HCT116 (cell line): ENCODE measurements at regions not wholly inside any gene's neighbourhood (a gene's known extent, or its start where the extent isn't known, plus 50 kb on each side); places are given as distances from the start of the nearest gene placed in this dataset.

Experiments
- ATAC-seq: fragments of 200-7000 bp; cut with Tn5 transposase; 2 replicates; pipeline ENCODE4 v1.9.1; 2020; ENCODE audit warnings: mild to moderate bottlenecking, moderate library complexity
- BruUV-seq: library from RNA; stranded (reverse); fragments of 400-500 nt; replicated peaks from 2 replicates; lab custom pipeline; 2021; lab: Mats Ljungman, UMichigan
- CTCF ChIA-PET: fragments of 300-600 bp; sonication (Branson Sonifier 250); formaldehyde crosslinking; loops from one replicate; lab custom pipeline; 2021; ENCODE audit warnings: antibody characterized with exemption; lab: Charles Lee
- POLR2A ChIA-PET: fragments of 300-600, 350-600 bp; sonication (Branson Sonifier 250); formaldehyde crosslinking; loops from one replicate; lab custom pipeline; 2021; ENCODE audit warnings: antibody characterized with exemption; lab: Charles Lee
- RAD21 ChIA-PET, 2 experiments: fragments of 300-600 bp; sonication (Branson Sonifier 250); formaldehyde crosslinking; loops; one replicate each; lab custom pipeline; 2023; ENCODE audit warnings: low total read pairs in 2 of 2; ENCODE audit not compliant: uncharacterized antibody in 2 of 2, unreplicated experiment in 2 of 2, low non-redundant PET in 1 of 2; lab: Charles Lee
- DNase-seq: peaks from one replicate; pipeline ENCODE4 v3.0.0-alpha.2; 2010; ENCODE audit warnings: low read depth, low spot score
- H2AFZ ChIP-seq: fragments of 200-600 bp; shearing (Covaris generic), sonication (generic); 2 replicates; pipeline ENCODE4 v1.6.1; 2017; ENCODE audit warnings: low read depth, mixed run types, mixed read lengths, antibody characterized with exemption, low read length; ENCODE audit not compliant: poor library complexity, severe bottlenecking
- H3K27ac ChIP-seq: 2 replicates; pipeline ENCODE4 v1.5.1; 2012; ENCODE audit warnings: low read depth, low read length
- H3K27me3 ChIP-seq: fragments of 200-600 bp; sonication (generic); 2 replicates; pipeline ENCODE4 v1.6.1; 2016; ENCODE audit warnings: mixed run types, low read length, mixed read lengths; ENCODE audit not compliant: insufficient read depth
- H3K36me3 ChIP-seq, 2 experiments: fragments of 200-500 bp in 1 of 2; fragments of 200-600 bp in 1 of 2; sonication (Bioruptor generic) in 1 of 2; sonication (generic) in 1 of 2; 2 replicates each; pipeline versions ENCODE4 v1.5.1 to v1.6.1; 2014 to 2016; ENCODE audit warnings: low read length in 2 of 2, inconsistent platforms in 1 of 2, mixed read lengths in 1 of 2, mixed run types in 1 of 2; ENCODE audit not compliant: insufficient read depth in 2 of 2, control insufficient read depth in 1 of 2
- H3K4me1 ChIP-seq, 2 experiments: fragments of 200-600 bp in 1 of 2; sonication (generic) in 1 of 2; 2 replicates each; pipeline versions ENCODE4 v1.5.1 to v1.6.1; 2012 to 2017; ENCODE audit warnings: low read length in 2 of 2, inconsistent platforms in 1 of 2, mild to moderate bottlenecking in 1 of 2, mixed read lengths in 1 of 2, mixed run types in 1 of 2, moderate library complexity in 1 of 2; ENCODE audit not compliant: insufficient read depth in 2 of 2, control insufficient read depth in 1 of 2
- H3K4me2 ChIP-seq: fragments of 200-600 bp; sonication (generic); 2 replicates; pipeline ENCODE4 v1.6.1; 2017; ENCODE audit warnings: mixed run types, low read length, mixed read lengths
- H3K4me3 ChIP-seq, 2 experiments: fragments of 200-600 bp in 1 of 2; sonication (generic) in 1 of 2; replicated peaks in 1 of 2; 2 replicates each; pipeline ENCODE4 v1.5.1; 2011 to 2016; ENCODE audit warnings: low read length in 2 of 2, control low read depth in 1 of 2, low read depth in 1 of 2, mild to moderate bottlenecking in 1 of 2, mixed read lengths in 1 of 2, mixed run types in 1 of 2
- H3K79me2 ChIP-seq: fragments of 200-600 bp; sonication (generic); 2 replicates; pipeline ENCODE4 v1.6.1; 2017; ENCODE audit warnings: mild to moderate bottlenecking, mixed run types, low read length, moderate library complexity, mixed read lengths; ENCODE audit not compliant: insufficient read depth
- H3K9ac ChIP-seq: fragments of 200-600 bp; sonication (generic); 2 replicates; pipeline ENCODE4 v1.6.1; 2016; ENCODE audit warnings: low read length, mixed read lengths
- H3K9me2 ChIP-seq: fragments of 200-600 bp; sonication (generic), shearing (Covaris generic); 2 replicates; pipeline ENCODE4 v1.6.1; 2017; ENCODE audit warnings: mixed run types, mild to moderate bottlenecking, moderate library complexity; ENCODE audit not compliant: insufficient read depth
- H3K9me3 ChIP-seq, 2 experiments: fragments of 200-500 bp in 1 of 2; fragments of 200-600 bp in 1 of 2; sonication (Bioruptor generic) in 1 of 2; sonication (generic) in 1 of 2; 2 replicates each; pipeline ENCODE4 v1.6.1; 2014 to 2017; ENCODE audit warnings: low read length in 2 of 2, mixed read lengths in 2 of 2, inconsistent platforms in 1 of 2, low read depth in 1 of 2, mild to moderate bottlenecking in 1 of 2, mixed run types in 1 of 2, moderate library complexity in 1 of 2; ENCODE audit not compliant: control insufficient read depth in 1 of 2, insufficient read depth in 1 of 2
- H4K20me1 ChIP-seq: fragments of 200-600 bp; sonication (generic), shearing (Covaris generic); 2 replicates; pipeline ENCODE4 v1.6.1; 2017; ENCODE audit warnings: mixed run types, mild to moderate bottlenecking, moderate library complexity; ENCODE audit not compliant: insufficient read depth
- CBX3 ChIP-seq: IDR thresholded peaks from 2 replicates; pipeline ENCODE4 v1.6.1; 2012; ENCODE audit warnings: low read depth
- EGR1 ChIP-seq: IDR thresholded peaks from 2 replicates; pipeline ENCODE4 v1.6.1; 2012; ENCODE audit warnings: low read depth
- ELF1 ChIP-seq: IDR thresholded peaks from 2 replicates; pipeline ENCODE4 v1.6.1; 2012; ENCODE audit warnings: low read depth, borderline replicate concordance
- EZH2 ChIP-seq: fragments of 200-600 bp; sonication (generic); IDR thresholded peaks from 2 replicates; pipeline ENCODE4 v1.6.1; 2017; ENCODE audit warnings: antibody characterized with exemption, mixed run types
- EZH2phosphoT487 ChIP-seq: fragments of 200-600 bp; IDR thresholded peaks from 2 replicates; pipeline ENCODE4 v1.6.1; 2018; ENCODE audit warnings: antibody characterized with exemption, borderline replicate concordance
- FOSL1 ChIP-seq: IDR thresholded peaks from 2 replicates; pipeline ENCODE4 v1.6.1; 2012; ENCODE audit warnings: low read depth
- JUND ChIP-seq: IDR thresholded peaks from 2 replicates; pipeline ENCODE4 v1.6.1; 2012
- POLR2A ChIP-seq: IDR thresholded peaks from 2 replicates; pipeline ENCODE4 v1.7.0; 2011; ENCODE audit warnings: borderline replicate concordance; ENCODE audit not compliant: insufficient read depth, insufficient read length; ENCODE audit errors: extremely low read depth
- POLR2AphosphoS5 ChIP-seq: IDR thresholded peaks from 2 replicates; pipeline ENCODE4 v1.6.1; 2011; ENCODE audit warnings: mild to moderate bottlenecking, low read depth, low read length, moderate library complexity
- RAD21 ChIP-seq: IDR thresholded peaks from 2 replicates; pipeline ENCODE4 v1.6.1; 2012; ENCODE audit warnings: low read depth, mild to moderate bottlenecking
- SIN3A ChIP-seq: IDR thresholded peaks from 2 replicates; pipeline ENCODE4 v1.6.1; 2012; ENCODE audit warnings: low read depth
- SP1 ChIP-seq: IDR thresholded peaks from 2 replicates; pipeline ENCODE4 v1.6.1; 2012; ENCODE audit warnings: low read depth
- SRF ChIP-seq: IDR thresholded peaks from 2 replicates; pipeline ENCODE4 v1.6.1; 2012; ENCODE audit warnings: low read depth
- TCF7L2 ChIP-seq: IDR thresholded peaks from 2 replicates; pipeline ENCODE4 v1.7.0; 2011; ENCODE audit warnings: borderline replicate concordance, inconsistent platforms; ENCODE audit not compliant: insufficient read depth, insufficient read length; ENCODE audit errors: extremely low read depth
- intact Hi-C: fragments of 100-400 bp; cut with micrococcal nuclease; formaldehyde crosslinking; loops from 2 replicates; pipeline ENCODE4 v1.10.0; 2022
- TF ChIP-seq, protein P1 (sequence below): IDR thresholded peaks from 2 replicates; pipeline ENCODE4 v1.6.1; 2012
- TF ChIP-seq, protein P2 (sequence below), 3 experiments: fragments of 200-600 bp in 1 of 3; sonication (generic) in 1 of 3; IDR thresholded peaks in 2 of 3; conservative IDR thresholded peaks in 1 of 3; 2 replicates each; pipeline ENCODE4 v1.5.1; 2012 to 2017; ENCODE audit warnings: low read depth in 2 of 3, low read length in 2 of 3, antibody characterized with exemption in 1 of 3, borderline replicate concordance in 1 of 3, control low read depth in 1 of 3, mild to moderate bottlenecking in 1 of 3, mixed read lengths in 1 of 3, mixed run types in 1 of 3, moderate library complexity in 1 of 3; ENCODE audit not compliant: insufficient read depth in 1 of 3
- TF ChIP-seq, protein P3 (sequence below): IDR thresholded peaks from 2 replicates; pipeline ENCODE4 v1.6.1; 2012; ENCODE audit warnings: low read depth
- TF ChIP-seq, protein P4 (sequence below): IDR thresholded peaks from 2 replicates; pipeline ENCODE4 v1.6.1; 2011; ENCODE audit warnings: mild to moderate bottlenecking, low read length, moderate library complexity; ENCODE audit not compliant: insufficient replicate concordance; ENCODE audit errors: extremely low read depth

DNA sequence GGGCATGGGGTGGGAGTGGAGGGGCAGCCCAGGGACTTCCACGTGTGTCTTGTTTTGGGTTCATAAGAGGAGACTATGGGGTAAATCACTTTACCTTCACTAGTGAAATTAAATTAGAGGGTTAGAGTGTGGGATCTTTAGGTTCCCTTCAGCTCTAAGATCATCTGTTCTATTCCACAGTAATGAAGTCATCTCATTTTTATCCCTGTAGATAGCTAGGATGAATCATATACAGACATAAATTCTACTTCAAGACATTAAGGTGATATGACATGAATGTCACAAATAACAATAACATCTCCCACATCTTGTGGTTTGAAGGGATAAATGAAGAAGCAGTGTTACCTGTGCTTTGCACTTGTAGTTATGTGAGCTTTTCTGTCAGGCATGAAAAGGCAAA lies 83.8 kb downstream of the ELOVL4 start:
- RAD21 ChIA-PET = no interaction called here
- DNase-seq (no peak), ATAC-seq (no peak)
- Histone ChIP-seq H3K9me3 (no peaks in the 10 kb centered on the region), H3K36me3 (no peaks in the 10 kb centered on the region), H3K4me3 (no peak overlapping the region), H3K27ac (no peak overlapping the region), H3K27me3 (no peaks in the 10 kb centered on the region), H2AFZ (no peak overlapping the region), H3K4me2 (no peak overlapping the region), H4K20me1 (no peaks in the 10 kb centered on the region), H3K4me1 (peaks cover 0 to 8% of the 10 kb centered on the region in 2 experiments; a peak in 2 of 4 replicates)
- intact Hi-C loops = loop anchor here (10.0 kb wide), 1 partner anchor 629 kb away; the partner anchor contains the start of gene HMGN3
- no TSS peak for BruUV-seq
- POLR2A ChIA-PET = no interaction called here
- TF ChIP-seq TCF7L2 (no peak), CBX3 (no peak), FOSL1 (no peak), POLR2AphosphoS5 (no peak), EZH2 (no peak), POLR2A (no peak), EZH2phosphoT487 (no peak), SIN3A (no peak), RAD21 (no peak), JUND (no peak), SRF (no peak), ELF1 (no peak), SP1 (no peak), EGR1 (no peak)
- TF ChIP-seq, protein P1, sequence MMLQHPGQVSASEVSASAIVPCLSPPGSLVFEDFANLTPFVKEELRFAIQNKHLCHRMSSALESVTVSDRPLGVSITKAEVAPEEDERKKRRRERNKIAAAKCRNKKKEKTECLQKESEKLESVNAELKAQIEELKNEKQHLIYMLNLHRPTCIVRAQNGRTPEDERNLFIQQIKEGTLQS = no peak
- TF ChIP-seq, protein P2, sequence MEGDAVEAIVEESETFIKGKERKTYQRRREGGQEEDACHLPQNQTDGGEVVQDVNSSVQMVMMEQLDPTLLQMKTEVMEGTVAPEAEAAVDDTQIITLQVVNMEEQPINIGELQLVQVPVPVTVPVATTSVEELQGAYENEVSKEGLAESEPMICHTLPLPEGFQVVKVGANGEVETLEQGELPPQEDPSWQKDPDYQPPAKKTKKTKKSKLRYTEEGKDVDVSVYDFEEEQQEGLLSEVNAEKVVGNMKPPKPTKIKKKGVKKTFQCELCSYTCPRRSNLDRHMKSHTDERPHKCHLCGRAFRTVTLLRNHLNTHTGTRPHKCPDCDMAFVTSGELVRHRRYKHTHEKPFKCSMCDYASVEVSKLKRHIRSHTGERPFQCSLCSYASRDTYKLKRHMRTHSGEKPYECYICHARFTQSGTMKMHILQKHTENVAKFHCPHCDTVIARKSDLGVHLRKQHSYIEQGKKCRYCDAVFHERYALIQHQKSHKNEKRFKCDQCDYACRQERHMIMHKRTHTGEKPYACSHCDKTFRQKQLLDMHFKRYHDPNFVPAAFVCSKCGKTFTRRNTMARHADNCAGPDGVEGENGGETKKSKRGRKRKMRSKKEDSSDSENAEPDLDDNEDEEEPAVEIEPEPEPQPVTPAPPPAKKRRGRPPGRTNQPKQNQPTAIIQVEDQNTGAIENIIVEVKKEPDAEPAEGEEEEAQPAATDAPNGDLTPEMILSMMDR (IDR thresholded peaks at IDR 0.05 in 2 of 3, conservative IDR thresholded peaks at IDR 0.05 in 1 of 3; ENCODE audit: borderline replicate concordance in 1 of 3, insufficient read depth in 1 of 3, low read depth in 2 of 3, low read length in 2 of 3) = no peak
- TF ChIP-seq, protein P3, sequence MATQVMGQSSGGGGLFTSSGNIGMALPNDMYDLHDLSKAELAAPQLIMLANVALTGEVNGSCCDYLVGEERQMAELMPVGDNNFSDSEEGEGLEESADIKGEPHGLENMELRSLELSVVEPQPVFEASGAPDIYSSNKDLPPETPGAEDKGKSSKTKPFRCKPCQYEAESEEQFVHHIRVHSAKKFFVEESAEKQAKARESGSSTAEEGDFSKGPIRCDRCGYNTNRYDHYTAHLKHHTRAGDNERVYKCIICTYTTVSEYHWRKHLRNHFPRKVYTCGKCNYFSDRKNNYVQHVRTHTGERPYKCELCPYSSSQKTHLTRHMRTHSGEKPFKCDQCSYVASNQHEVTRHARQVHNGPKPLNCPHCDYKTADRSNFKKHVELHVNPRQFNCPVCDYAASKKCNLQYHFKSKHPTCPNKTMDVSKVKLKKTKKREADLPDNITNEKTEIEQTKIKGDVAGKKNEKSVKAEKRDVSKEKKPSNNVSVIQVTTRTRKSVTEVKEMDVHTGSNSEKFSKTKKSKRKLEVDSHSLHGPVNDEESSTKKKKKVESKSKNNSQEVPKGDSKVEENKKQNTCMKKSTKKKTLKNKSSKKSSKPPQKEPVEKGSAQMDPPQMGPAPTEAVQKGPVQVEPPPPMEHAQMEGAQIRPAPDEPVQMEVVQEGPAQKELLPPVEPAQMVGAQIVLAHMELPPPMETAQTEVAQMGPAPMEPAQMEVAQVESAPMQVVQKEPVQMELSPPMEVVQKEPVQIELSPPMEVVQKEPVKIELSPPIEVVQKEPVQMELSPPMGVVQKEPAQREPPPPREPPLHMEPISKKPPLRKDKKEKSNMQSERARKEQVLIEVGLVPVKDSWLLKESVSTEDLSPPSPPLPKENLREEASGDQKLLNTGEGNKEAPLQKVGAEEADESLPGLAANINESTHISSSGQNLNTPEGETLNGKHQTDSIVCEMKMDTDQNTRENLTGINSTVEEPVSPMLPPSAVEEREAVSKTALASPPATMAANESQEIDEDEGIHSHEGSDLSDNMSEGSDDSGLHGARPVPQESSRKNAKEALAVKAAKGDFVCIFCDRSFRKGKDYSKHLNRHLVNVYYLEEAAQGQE = no peak
- TF ChIP-seq, protein P4, sequence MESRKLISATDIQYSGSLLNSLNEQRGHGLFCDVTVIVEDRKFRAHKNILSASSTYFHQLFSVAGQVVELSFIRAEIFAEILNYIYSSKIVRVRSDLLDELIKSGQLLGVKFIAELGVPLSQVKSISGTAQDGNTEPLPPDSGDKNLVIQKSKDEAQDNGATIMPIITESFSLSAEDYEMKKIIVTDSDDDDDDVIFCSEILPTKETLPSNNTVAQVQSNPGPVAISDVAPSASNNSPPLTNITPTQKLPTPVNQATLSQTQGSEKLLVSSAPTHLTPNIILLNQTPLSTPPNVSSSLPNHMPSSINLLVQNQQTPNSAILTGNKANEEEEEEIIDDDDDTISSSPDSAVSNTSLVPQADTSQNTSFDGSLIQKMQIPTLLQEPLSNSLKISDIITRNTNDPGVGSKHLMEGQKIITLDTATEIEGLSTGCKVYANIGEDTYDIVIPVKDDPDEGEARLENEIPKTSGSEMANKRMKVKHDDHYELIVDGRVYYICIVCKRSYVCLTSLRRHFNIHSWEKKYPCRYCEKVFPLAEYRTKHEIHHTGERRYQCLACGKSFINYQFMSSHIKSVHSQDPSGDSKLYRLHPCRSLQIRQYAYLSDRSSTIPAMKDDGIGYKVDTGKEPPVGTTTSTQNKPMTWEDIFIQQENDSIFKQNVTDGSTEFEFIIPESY = no peak
- TF ChIP-seq, all 23 proteins: peak for 0
- no peak overlapping the region for H3K9ac ChIP-seq
- H3K79me2 ChIP-seq = no peaks in the 10 kb centered on the region
- CTCF ChIA-PET = no interaction called here
- no peaks in the 10 kb centered on the region for H3K9me2 ChIP-seq
